ENCODE measurements at regions not wholly inside any gene's neighbourhood (a gene's known extent, or its start where the extent isn't known, plus 50 kb on each side); places are given as distances from the start of the nearest gene placed in this dataset.
"Not testable (repeated sequence)": the region's sequence is repeated elsewhere in the genome, so short reads cannot be mapped to it uniquely, and the experiment has no call there.

GRCh38 chr22:11065210-11065609 lies 4462.8 kb upstream of the OR11H1 start:
- not testable (repeated sequence) for TF ChIP-seq JUNB (IDR thresholded peaks at IDR 0.05); TARDBP (IDR thresholded peaks at IDR 0.05; ENCODE audit: borderline replicate concordance); SPI1 (IDR thresholded peaks at IDR 0.05; ENCODE audit: borderline replicate concordance, insufficient read depth, low read depth, low read length); ZNF274 (IDR thresholded peaks at IDR 0.05; ENCODE audit: insufficient read depth, insufficient read length); CBFB (IDR thresholded peaks at IDR 0.05; ENCODE audit: low read depth); POLR2A (IDR thresholded peaks at IDR 0.05; ENCODE audit: low read depth, low read length)

Measured in GM12878 (cell line).